ENCODE measurements at regions not wholly inside any gene's neighbourhood (a gene's known extent, or its start where the extent isn't known, plus 50 kb on each side); places are given as distances from the start of the nearest gene placed in this dataset.

GRCh38 chr4:126369076-126369475 is 1054.3 kb downstream of the FAT4 start:
- TF ChIP-seq CTCF (IDR thresholded peaks at IDR 0.05; ENCODE audit: low read depth, low read length, missing input control) (no peak), SP1 (IDR thresholded peaks at IDR 0.05) (no peak), RAD21 (IDR thresholded peaks at IDR 0.05) (no peak), JUND (IDR thresholded peaks at IDR 0.05) (no peak), FOXA1 (IDR thresholded peaks at IDR 0.05) (no peak), NR2F2 (IDR thresholded peaks at IDR 0.05) (no peak), YY1 (IDR thresholded peaks at IDR 0.05) (no peak), REST (IDR thresholded peaks at IDR 0.05) (no peak), ATF3 (IDR thresholded peaks at IDR 0.05) (no peak), MAX (IDR thresholded peaks at IDR 0.05) (no peak), GABPA (IDR thresholded peaks at IDR 0.05 in 1 of 2, conservative IDR thresholded peaks at IDR 0.05 in 1 of 2) (no peak), TAF1 (conservative IDR thresholded peaks at IDR 0.05) (no peak)
